NCI-H1417 treated with DMSO at 0.1 percent for 48 hours (cell line): ENCODE measurements at regions not wholly inside any gene's neighbourhood (a gene's known extent, or its start where the extent isn't known, plus 50 kb on each side); places are given as distances from the start of the nearest gene placed in this dataset.
"Not testable (repeated sequence)": the region's sequence is repeated elsewhere in the genome, so short reads cannot be mapped to it uniquely, and the experiment has no call there.

Experiments
- DNase-seq: peaks from one replicate; lab custom pipeline; 2025; lab: John Stamatoyannopoulos, UW

DNA sequence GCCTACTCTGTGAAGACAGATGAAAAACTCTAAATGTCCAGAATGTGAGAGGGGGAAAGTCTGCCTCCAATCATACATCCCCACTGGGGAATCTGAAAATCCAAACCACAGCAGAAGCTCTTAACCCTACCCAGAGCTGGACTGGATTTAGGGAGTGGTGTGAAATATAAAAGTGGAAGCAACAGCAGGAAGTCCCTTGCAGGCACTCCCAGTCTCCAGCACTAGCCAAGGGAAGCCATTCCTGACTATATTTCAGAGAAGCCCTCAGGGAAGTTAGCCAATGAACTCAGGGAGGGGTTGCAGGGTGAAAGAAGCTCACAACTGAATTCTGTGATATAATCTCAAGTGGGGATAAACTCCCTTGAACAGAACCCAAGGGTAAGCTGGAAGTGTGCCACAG is 51.5 kb downstream of the CRPPA start:
- no peak for DNase-seq

DNA sequence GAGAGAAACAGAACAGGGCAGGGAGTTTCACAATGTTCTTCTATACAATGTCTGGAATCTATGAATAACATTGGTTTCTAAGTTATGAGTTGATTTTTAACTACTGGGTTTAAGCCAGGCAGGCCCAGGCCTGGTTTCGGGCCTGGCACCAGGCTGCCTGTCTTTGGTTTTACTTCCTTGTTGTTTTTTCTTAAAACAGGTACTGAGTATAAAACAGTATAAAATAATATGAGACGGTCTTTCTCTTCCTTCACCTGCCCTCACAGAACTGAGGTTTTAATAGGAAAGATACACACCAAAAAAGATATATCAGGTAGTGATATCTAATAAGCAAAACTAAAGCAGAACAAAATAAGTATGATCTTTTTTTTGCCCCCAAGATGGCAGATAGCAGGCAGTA is 52.0 kb downstream of the CRPPA start:
- DNase-seq = not testable (repeated sequence)

DNA sequence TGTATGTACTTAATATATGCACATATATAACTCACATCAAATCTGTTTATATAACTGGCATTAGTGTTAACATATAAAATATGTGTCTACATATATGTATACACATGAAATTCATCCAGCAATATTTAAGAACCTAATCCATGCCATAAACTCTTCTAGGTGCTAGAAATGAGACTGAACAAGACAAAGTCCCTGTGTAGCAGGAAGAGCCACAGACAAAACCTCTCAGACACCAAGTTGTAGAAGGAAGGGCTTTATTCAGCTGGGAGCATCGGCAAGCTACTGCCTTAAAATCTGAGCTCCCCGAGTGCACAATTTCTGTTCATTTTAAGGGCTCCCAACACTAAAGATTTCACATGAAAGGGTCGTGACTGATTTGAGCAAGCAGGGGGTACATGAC is 52.5 kb downstream of the CRPPA start:
- no peak for DNase-seq

DNA sequence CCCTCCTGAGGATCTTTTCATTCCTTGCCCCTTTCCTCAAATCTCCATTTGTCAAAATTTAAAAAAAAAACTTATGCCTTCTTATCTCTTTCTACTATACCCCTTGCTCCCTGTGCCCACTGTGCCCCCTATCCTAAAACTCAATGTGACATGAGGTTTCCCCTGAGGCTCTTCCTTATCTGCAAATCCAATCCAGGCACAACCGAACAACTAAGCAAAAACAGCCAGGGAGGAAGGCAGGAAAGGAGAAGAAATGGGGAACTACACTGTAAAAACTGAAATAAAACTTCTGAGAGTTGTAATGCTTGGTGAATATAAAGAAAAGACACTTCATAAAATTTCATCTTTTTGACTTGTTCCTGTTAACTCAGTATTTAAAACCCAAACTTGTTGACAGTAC is 54.2 kb downstream of the CRPPA start:
- no peak for DNase-seq

DNA sequence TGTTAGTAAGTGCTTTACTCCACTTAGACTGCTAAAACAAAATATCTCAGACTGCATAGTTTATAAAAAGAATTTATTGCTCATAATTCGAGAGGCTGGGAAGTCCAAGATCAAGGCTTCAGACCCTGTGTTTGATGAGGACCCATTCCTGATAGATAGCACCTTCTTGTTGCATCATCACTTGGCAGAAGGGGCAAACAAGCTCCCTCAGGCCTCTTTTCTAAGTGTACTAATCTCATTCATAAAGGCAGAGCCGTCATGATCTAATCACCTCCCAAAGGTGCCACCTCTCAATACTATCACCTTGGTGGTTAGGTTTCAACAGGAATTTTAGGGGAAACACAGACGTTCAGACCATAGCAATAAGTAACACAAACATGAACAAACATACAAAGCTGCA is 55.4 kb downstream of the CRPPA start:
- DNase-seq = no peak

DNA sequence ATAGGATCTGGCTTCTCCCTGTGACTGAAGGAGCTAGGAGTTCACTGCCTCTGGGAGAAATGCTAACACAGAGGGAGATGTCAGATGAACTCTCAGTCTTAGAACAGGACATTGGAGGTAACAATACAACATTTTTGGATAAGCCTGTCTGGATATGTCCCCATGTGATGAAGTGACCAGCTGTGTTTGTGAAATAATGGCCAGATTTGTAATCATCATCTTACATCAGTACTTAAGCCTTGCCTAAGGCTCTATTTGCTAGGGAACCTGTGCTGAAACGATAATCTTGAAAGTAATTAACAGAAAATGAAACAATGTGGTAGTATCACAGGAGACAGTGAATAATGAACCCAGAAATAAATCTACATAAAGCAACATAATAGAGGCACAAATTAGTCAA is 56.2 kb downstream of the CRPPA start:
- no peak for DNase-seq

DNA sequence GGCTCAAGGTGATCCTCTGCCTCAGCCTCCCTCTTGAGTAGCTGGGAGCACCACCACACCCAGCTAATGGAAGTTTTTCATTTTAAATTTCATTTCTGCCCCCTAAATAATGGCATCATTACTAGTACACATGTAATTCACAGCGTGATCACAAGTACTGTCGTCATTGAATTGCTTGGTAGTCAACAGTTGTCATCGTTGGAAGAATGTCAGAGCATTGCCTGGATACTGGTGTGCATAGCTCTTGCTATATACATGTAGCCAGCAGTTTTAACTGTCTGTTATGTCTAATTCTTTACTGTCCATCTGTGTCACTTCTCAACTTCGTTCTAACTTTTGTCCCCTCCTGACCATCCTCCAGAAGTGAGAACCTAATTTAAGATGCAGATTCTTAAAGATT is 62.1 kb downstream of the CRPPA start:
- no peak for DNase-seq

DNA sequence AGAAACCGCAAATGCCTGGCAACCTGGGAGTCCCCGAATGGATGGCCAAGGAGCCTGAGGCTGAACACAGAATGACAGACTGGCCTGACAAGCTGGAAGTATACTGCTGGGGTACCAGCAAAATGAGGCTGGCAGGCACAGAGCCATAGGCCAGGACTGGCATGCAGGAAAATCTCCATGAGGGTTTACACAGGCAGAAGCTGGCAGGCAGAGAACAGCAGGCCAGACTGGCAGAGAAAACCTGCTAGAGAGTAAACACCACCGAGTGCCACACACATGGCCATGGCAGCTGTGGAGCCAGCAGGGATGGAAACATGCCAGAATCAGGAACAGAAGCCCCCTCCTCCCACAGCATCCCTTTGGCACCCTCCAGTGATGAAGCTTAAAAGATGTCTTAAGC is 63.4 kb downstream of the CRPPA start:
- peak; percentile 20 for DNase-seq

DNA sequence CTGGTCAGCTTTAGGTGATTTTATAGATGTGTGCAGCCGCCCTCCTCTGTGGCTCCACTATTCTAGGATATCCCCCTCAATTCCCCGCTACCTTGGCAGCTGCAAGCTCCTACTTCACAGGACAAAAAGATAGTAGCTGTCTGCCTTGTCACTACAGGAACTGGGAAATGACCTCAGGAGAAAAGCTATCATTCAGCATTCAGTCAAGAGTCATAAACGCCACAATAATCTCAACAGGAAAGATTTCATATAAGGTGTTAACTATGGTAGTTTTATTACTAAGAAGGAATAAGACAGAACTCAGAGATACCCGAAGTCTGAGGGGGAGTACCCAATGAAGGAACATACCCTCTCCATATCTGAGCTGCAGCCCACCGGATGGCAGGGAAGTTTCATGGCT is 63.9 kb downstream of the CRPPA start:
- no peak for DNase-seq

DNA sequence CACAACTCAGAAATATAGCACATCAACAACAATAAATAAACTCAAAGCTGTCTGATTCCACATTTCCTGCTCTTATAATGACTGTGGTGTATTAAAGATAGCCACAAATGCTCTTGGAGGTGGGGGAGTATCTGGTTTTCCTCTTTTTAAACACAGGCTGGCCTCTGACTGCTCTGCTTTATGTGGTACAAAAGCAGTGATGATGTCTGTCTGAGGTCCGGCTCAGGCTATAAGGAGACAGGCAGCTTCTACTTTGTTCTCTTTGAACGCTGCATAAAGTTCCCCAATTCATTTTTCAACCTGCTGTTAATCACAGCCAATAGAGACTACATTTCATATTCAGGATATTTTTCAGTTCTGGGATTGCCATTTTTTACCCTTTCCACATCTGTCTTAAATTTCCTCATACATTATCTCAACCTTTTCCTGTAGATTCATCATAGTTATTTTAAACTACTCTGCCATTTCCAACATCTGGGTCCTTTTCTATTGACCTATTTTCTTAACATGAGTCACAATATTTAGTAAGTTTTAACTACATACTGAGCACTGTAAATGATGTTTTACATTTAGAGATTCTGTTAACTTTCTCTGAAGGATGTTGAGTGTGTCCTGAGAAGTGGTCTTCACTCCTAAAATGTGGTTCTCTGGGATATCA is 64.9 kb downstream of the CRPPA start:
- no peak for DNase-seq

DNA sequence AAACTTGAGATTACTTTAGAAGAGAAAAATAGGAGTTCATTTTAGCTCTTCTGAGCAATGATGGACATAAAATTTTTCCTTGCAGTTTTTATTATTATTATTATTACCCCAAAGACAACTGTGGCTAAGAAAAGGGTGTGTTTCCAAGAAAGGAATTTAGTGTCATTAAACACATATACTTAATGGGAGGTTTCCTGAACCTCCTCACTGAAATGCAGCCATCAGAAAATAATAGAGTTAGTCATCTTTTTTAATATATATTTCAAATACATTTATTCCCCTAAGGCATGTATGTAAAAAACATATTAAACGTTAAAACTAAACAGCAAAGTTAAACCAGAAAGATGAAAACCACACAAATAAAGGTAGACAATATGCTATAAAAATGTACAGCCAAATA is 66.8 kb downstream of the CRPPA start:
- no peak for DNase-seq

DNA sequence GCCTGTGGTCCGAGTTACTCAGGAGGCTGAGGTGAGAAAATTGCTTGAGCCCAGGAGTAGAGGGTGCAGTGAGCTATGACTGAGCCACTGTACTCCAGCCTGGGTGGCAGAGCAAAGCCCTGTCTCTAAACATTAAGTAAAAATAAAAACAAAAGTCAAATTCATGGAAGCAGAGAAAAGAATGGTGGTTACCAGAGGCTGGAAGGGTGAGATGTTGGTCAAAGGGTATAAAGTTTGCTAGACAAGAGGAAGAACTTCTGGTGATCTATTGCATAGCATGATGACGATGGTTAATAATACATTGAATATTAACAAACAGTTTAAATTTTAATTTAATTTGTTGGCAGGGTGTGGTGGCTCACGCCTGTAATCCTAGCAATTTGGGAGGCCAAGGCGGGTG is 68.1 kb downstream of the CRPPA start:
- DNase-seq = no peak

DNA sequence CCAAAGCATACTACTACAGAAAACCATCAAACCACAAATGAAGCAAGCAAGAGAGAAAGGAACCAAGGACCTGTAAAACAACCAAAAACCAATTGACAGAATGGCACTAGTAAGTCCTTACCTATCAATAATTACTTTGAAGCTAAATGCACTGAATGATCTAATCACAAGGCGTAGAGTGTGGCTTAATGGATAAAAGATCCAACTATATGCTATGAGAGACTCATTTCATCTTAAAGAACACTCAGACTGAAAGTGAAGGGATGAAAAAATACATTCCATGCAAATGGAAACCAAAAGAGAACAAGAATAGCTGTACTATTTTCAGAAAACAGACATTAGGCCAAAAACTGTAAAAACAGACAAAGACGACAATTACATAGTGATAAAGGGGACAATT is 70.7 kb downstream of the CRPPA start:
- no peak for DNase-seq

DNA sequence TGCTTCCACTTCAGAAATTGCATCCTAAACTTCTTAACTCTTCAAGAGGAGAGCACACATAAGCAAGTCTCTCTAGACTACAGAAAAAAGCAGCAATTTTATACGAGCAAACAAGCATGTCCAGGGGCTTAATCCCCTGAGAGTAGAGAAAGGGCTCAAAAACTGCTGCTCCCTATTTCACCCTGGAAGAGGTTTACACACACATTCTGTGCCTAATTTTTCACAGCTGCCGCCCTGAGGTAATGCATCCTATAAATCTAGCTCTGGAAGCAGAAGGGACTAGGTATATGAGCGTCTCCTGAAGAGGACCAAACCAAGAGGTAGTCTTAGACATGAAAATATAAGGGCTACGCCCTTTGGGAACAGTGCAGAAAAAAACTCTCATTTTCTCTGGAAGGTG is 73.1 kb downstream of the CRPPA start:
- DNase-seq = no peak

DNA sequence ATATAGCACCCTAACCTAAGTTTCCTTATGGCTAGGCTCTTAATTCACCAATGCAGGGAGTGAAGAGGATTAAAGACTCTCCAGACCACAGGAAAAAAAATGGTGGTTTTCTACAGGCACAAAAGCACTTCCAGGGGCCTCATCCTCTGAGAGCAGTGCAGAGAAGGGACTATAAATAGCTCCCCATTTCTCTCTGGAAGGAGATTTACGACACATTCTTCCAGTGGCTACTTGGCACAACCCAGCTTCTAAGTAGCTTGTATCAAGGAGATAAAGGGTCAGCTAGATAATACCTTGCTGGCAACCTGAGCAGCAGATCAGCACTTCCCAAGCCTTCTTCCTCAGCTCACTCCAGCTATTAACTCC is 73.5 kb downstream of the CRPPA start:
- no peak for DNase-seq

DNA sequence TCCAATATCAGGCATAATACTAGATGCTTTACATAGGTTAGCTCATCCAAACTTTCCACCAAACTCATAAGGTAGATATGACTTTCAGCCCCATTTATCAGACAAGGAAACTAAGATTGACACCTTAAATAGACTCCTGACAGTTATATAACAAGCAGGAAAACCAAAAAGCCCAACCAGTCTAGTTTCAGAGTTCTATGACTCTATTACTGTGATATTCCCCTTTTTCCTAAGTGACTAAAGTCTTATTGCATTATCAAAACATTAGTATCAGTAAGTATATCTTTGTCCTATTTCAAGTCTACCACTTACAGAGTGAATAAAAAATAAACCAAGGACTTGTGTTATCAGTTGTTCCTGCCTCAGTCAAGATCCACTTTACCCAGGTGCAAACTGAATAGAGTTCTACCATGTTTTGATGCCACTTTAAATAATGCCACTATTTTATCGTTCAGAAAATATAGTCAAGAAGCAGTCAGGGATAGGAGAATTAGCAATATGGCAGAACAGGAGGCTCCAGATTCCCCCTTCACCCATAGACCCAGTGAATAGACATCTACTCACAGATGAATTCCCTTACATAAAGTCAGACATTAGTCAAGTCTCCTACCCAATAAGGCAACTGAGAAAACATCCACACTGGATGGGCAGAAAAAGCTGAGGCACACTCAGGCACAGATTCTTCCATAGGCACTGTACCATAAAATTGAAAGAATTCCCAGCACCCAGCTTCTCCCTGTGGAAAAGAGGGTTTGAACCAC is 74.1 kb downstream of the CRPPA start:
- no peak for DNase-seq

DNA sequence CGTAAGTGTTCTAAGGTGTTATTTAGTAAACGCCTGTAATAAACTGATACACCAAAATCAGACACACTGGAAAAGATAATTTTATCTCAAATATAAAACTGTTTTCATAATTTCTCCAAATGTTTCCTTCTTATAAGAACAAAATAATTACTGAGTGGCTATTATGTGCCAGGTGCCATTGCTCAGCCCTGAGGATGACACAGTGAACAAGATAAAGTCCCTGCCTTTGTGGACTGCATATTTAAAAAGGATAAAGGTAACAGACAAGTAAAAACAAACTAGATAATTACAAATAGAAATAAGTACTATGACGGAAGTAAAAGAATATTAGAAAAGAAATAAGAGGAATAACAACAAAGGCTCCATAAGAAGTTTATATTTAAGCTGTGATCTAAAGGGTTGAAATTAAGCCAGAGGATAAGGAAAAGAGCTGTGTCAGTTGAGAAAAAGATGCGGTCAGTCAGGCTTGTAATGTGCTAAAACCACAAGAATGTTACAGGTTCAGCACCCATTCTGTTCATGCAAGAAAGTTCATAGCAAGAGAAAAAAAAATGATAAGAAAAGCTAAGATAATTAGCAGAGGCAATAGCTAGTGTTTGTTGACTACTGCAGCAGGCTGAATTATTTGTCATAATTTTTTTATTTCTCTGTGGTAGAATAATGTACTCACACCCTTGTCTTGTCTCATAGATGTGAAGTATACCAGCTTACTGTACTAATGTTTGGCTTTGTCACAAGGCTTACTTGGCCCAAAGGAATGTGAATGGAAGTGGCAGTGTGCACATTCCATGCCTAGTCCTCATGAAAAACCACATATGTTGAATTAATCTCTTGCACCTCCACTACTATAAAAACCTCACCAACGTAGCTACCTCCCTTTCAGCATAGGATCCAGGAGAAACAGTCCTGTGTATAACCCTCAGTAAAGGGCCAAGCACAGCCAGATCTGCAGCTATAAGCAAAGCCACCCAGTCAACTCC is 75.1 kb downstream of the CRPPA start:
- DNase-seq = no peak

DNA sequence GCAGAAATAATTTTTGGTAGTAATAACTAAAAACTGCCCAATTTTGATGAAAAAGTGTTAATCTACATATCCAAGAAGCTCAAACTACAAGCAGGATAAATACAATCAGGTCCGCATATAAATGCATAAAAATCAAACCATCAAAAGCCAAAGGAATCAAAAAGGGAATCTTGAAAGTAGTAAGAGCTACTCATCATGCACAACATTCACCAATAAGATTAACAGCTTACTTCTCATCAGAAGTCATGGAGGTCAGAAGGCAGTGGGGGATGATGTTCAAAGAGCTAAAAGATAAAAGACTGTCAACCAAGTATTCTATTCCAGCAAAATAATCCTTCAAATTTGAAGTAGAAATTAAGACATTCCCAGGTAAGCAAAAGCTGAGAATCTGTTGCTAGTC is 76.4 kb downstream of the CRPPA start:
- DNase-seq = no peak

DNA sequence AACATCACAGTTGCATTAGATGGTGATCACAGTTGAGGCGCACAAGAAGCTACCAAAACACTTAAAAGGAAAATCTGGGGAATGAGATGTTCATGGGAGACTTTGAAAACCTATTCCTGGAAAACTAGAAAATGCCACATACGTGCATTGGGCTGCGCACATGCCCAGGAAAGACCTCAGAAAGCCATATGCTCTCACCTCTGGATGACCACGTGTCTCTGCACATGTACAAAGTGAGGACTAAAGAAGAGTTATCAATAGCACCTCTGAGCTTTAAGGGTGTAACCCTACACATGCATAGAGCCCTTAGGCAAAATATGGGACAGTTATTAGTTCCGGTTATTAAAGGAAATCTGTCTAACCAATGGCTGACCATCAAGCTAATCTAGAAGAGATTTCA is 77.7 kb downstream of the CRPPA start:
- no peak for DNase-seq

DNA sequence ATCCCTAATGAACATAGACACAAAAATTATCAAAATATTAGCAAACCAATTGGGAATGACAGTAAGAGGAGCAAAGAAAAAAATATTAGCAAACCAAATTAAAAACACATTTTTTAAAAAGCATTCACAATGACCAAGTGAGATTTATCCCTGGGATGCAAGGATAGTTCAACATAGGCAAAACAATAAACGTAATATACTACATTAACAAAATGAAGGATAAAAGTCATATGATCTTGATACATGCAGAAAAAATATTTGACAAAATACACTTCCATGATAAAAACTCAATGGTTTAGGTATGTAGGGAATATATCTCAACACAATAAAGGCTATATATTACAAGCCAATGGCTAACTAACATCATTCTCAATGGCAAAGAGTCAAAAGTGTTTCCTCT is 83.3 kb downstream of the CRPPA start:
- DNase-seq = no peak

DNA sequence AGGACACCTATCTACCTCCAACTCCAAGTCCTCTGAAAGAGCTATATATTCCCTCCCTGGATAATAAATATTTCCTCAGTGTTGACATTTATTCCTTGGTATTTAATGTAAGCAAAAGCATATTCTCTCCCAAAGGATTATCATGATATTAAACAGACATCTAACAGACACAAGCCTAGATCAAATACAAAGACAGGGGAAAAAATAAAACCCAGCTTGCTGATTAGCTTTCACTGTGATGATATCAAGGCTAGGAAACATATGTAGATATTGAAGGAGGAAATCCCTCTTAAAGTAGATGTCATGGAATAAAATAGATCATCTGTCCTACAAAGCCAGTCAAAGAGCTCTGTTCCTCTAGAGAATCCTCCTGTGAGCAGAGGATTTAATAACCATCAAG is 95.2 kb downstream of the CRPPA start:
- DNase-seq = no peak

DNA sequence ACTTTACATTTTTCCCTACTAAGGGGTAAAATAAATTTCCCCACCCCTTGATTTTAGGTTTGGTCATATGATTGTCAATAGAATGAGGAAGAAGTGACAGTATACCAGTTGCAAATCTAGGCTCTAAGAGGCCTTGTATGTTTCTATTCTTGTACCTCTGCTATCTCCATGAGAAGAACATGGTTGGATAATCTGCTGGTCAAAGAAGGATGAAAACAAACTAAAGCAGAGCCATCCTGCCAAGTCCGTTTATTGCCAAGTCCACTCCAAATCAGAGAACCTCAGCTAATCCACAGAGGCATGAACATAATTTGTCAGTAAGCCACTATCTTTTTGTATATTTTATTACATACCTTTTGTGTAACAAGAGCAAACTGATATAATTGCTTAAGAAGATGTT is 98.0 kb downstream of the CRPPA start:
- no peak for DNase-seq

DNA sequence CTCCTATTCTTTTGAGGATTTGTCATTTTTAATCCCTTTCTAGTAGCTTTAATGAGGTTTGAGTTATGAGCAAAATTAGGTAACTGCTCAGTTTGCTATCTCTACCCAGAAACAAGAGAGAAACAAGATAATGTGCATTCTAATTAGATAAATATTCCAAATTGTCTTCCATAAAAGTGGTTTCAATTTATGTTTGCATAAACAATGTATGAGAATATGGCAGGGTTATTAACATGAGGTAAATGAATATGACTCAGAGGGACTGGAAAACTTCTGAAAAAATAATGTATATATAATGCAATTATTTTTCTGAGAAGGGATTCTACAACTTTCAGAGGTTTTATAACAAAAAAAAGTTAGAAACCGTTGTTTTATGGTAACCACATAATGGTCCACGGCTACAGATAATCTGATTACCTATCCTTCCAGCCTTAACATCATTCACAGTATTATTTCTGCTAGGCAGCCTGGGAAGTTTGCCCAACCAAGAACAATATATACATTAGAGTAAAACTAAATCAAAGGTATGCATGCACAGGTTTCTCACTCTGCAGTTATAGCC is 101.2 kb downstream of the CRPPA start:
- DNase-seq = no peak
